Rectal smooth muscle tissue (tissue), 1 donor: ENCODE measurements at regions not wholly inside any gene's neighbourhood (a gene's known extent, or its start where the extent isn't known, plus 50 kb on each side); places are given as distances from the start of the nearest gene placed in this dataset.
A peak's percentile ranks its signal among the peaks of the same experiment; 100 is the strongest.

ENCODE experiments used
- H3K27ac ChIP-seq: one replicate; pipeline ENCODE4 v1.7.0; 2013; ENCODE audit warnings: low read depth, low read length, inconsistent platforms
- H3K27me3 ChIP-seq: one replicate; pipeline ENCODE4 v1.7.0; 2013; ENCODE audit warnings: low read length; ENCODE audit not compliant: control insufficient read depth, insufficient read depth
- H3K36me3 ChIP-seq: one replicate; pipeline ENCODE4 v1.7.0; 2013; ENCODE audit warnings: low read length; ENCODE audit not compliant: control insufficient read depth, insufficient read depth
- H3K4me1 ChIP-seq: one replicate; pipeline ENCODE4 v1.7.0; 2013; ENCODE audit warnings: low read length; ENCODE audit not compliant: control insufficient read depth, insufficient read depth
- H3K4me3 ChIP-seq: one replicate; pipeline ENCODE4 v1.7.0; 2013; ENCODE audit warnings: low read length
- H3K9ac ChIP-seq: one replicate; pipeline ENCODE4 v1.7.0; 2013; ENCODE audit warnings: low read length

- Histone ChIP-seq H3K9ac (no peak overlapping the region), H3K36me3 (no peaks in the 10 kb centered on the region), H3K27ac (no peak overlapping the region), H3K4me1 (peaks cover 10% of the 10 kb centered on the region), H3K27me3 (no peaks in the 10 kb centered on the region), H3K4me3 (no peak overlapping the region)
Observed at GRCh38 chr1:234745276-234745675, 135.3 kb upstream of the IRF2BP2 start.

GRCh38 chr1:234743791-234744611, 134.0 kb upstream of the IRF2BP2 start:
- H3K9ac ChIP-seq, result no peak overlapping the region
- H3K27ac ChIP-seq, result peak overlapping the region; percentile 62
- no peaks in the 10 kb centered on the region for H3K27me3 ChIP-seq
- H3K4me1 ChIP-seq, result peaks cover 10% of the 10 kb centered on the region
- peak overlapping the region; percentile 4 for H3K4me3 ChIP-seq
- H3K36me3 ChIP-seq, result no peaks in the 10 kb centered on the region

- no peak overlapping the region for H3K9ac ChIP-seq
- no peaks in the 10 kb centered on the region for H3K27me3 ChIP-seq
- H3K27ac ChIP-seq, result no peak overlapping the region
- H3K4me1 ChIP-seq, result peaks cover 10% of the 10 kb centered on the region
- no peaks in the 10 kb centered on the region for H3K36me3 ChIP-seq
- H3K4me3 ChIP-seq, result no peak overlapping the region
Observed at GRCh38 chr1:234742622-234743021, 132.6 kb upstream of the IRF2BP2 start.

- H3K9ac ChIP-seq, result no peak overlapping the region
- no peak overlapping the region for H3K27ac ChIP-seq
- no peak overlapping the region for H3K4me3 ChIP-seq
- H3K27me3 ChIP-seq, result no peaks in the 10 kb centered on the region
- no peaks in the 10 kb centered on the region for H3K4me1 ChIP-seq
- H3K36me3 ChIP-seq, result no peaks in the 10 kb centered on the region
Observed at GRCh38 chr1:234737967-234738314, 128.0 kb upstream of the IRF2BP2 start.

GRCh38 chr1:234735916-234736315, 125.9 kb upstream of the IRF2BP2 start:
- Histone ChIP-seq H3K4me3 (no peak overlapping the region), H3K27ac (no peak overlapping the region), H3K4me1 (no peaks in the 10 kb centered on the region), H3K36me3 (no peaks in the 10 kb centered on the region), H3K9ac (no peak overlapping the region), H3K27me3 (no peaks in the 10 kb centered on the region)

GRCh38 chr1:234735476-234735875, 125.5 kb upstream of the IRF2BP2 start:
- H3K36me3 ChIP-seq, result no peaks in the 10 kb centered on the region
- no peak overlapping the region for H3K9ac ChIP-seq
- no peak overlapping the region for H3K4me3 ChIP-seq
- H3K4me1 ChIP-seq, result no peaks in the 10 kb centered on the region
- H3K27ac ChIP-seq, result no peak overlapping the region
- H3K27me3 ChIP-seq, result no peaks in the 10 kb centered on the region

- Histone ChIP-seq H3K36me3 (no peaks in the 10 kb centered on the region), H3K4me3 (no peak overlapping the region), H3K27ac (no peak overlapping the region), H3K9ac (no peak overlapping the region), H3K4me1 (no peaks in the 10 kb centered on the region), H3K27me3 (no peaks in the 10 kb centered on the region)
Observed at GRCh38 chr1:234734869-234735268, 124.9 kb upstream of the IRF2BP2 start.

GRCh38 chr1:234734412-234734835, 124.4 kb upstream of the IRF2BP2 start:
- H3K9ac ChIP-seq, result no peak overlapping the region
- no peak overlapping the region for H3K27ac ChIP-seq
- H3K4me3 ChIP-seq, result no peak overlapping the region
- no peaks in the 10 kb centered on the region for H3K27me3 ChIP-seq
- H3K36me3 ChIP-seq, result no peaks in the 10 kb centered on the region
- no peaks in the 10 kb centered on the region for H3K4me1 ChIP-seq

GRCh38 chr1:234733427-234733826, 123.4 kb upstream of the IRF2BP2 start:
- H3K4me1 ChIP-seq, result no peaks in the 10 kb centered on the region
- no peak overlapping the region for H3K4me3 ChIP-seq
- H3K36me3 ChIP-seq, result no peaks in the 10 kb centered on the region
- no peak overlapping the region for H3K9ac ChIP-seq
- no peaks in the 10 kb centered on the region for H3K27me3 ChIP-seq
- H3K27ac ChIP-seq, result no peak overlapping the region

GRCh38 chr1:234732671-234733390, 122.9 kb upstream of the IRF2BP2 start:
- no peaks in the 10 kb centered on the region for H3K36me3 ChIP-seq
- H3K4me1 ChIP-seq, result no peaks in the 10 kb centered on the region

GRCh38 chr1:234732260-234732659, 122.3 kb upstream of the IRF2BP2 start:
- Histone ChIP-seq H3K27ac (no peak overlapping the region), H3K4me1 (peaks cover 5% of the 10 kb centered on the region), H3K27me3 (no peaks in the 10 kb centered on the region), H3K9ac (no peak overlapping the region), H3K4me3 (no peak overlapping the region), H3K36me3 (no peaks in the 10 kb centered on the region)

More at GRCh38 chr1:234732671-234733390, 122.9 kb upstream of the IRF2BP2 start:
- no peak overlapping the region for H3K27ac ChIP-seq
- H3K4me3 ChIP-seq, result no peak overlapping the region
- no peak overlapping the region for H3K9ac ChIP-seq
- no peaks in the 10 kb centered on the region for H3K27me3 ChIP-seq

- Histone ChIP-seq H3K36me3 (no peaks in the 10 kb centered on the region), H3K4me1 (peaks cover 11% of the 10 kb centered on the region), H3K27ac (no peak overlapping the region), H3K27me3 (no peaks in the 10 kb centered on the region), H3K4me3 (no peak overlapping the region), H3K9ac (no peak overlapping the region)
Observed at GRCh38 chr1:234731569-234732085, 121.6 kb upstream of the IRF2BP2 start.
